Type B pancreatic cell (in vitro differentiated cells): ENCODE measurements at regions not wholly inside any gene's neighbourhood (a gene's known extent, or its start where the extent isn't known, plus 50 kb on each side); places are given as distances from the start of the nearest gene placed in this dataset.

Experiments used
- DNase-seq: peaks from one replicate; pipeline ENCODE4 v3.0.0; 2021; ENCODE audit warnings: mixed read lengths; ENCODE audit not compliant: unreplicated experiment; ENCODE audit errors: extremely low spot score
- H3K27ac Mint-ChIP-seq: 2 replicates; pipeline ENCODE4 v1.8.0; 2021; ENCODE audit warnings: mild to moderate bottlenecking, mixed read lengths
- H3K27me3 Mint-ChIP-seq: 2 replicates; pipeline ENCODE4 v1.8.0; 2021; ENCODE audit warnings: mixed read lengths
- H3K36me3 Mint-ChIP-seq: 2 replicates; pipeline ENCODE4 v1.8.0; 2021; ENCODE audit warnings: mixed read lengths
- H3K4me1 Mint-ChIP-seq: one replicate; pipeline ENCODE4 v1.8.0; 2021; ENCODE audit warnings: mixed read lengths; ENCODE audit not compliant: unreplicated experiment
- H3K4me3 Mint-ChIP-seq: 2 replicates; pipeline ENCODE4 v1.8.0; 2021; ENCODE audit warnings: mild to moderate bottlenecking, mixed read lengths
- H3K9me3 Mint-ChIP-seq: 2 replicates; pipeline ENCODE4 v1.8.0; 2021; ENCODE audit warnings: mixed read lengths
- TF ChIP-seq, protein P1 (sequence below): fragments of 200-600 bp; sonication (generic); conservative IDR thresholded peaks from 2 replicates; pipeline ENCODE4 v1.5.0; 2021; ENCODE audit warnings: antibody characterized with exemption, mild to moderate bottlenecking

DNA sequence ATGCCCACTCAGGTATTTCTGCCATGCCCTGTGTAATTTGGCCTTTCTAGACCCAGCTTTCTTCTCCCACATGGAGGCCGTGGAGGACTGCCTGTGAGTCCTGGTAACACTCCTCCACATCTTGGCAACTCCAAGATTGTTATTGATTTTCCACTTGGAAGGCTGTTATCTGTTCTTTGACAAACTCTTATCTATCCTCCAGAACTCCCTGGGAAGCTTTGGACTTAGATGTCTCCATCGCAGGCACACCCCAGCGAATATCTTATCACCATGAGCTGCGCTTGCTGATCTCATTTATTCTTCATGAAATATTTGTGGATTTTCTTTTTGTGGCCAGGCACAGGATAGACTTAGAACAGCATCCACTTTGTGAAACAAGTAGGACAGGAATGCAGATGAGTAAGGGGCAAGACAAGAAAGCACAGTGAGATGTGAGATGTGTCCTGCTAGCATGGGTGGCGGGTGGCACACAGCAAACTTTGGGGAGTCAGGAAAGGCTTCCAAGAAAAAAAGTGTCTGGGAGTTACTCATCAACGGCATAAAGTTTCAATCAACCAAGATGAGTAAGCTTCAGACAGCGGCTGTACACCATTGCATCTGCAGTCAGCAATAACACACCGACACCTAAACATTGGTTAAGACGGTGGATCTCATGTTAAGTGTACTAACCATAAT is 84.5 kb upstream of the IRS2 start:
- Mint-ChIP-seq H3K36me3 (no peaks in the 10 kb centered on the region), H3K27ac (no peak overlapping the region), H3K4me1 (no peaks in the 10 kb centered on the region), H3K9me3 (no peaks in the 10 kb centered on the region), H3K4me3 (no peak overlapping the region), H3K27me3 (peaks cover 4% of the 10 kb centered on the region)
- TF ChIP-seq, protein P1, sequence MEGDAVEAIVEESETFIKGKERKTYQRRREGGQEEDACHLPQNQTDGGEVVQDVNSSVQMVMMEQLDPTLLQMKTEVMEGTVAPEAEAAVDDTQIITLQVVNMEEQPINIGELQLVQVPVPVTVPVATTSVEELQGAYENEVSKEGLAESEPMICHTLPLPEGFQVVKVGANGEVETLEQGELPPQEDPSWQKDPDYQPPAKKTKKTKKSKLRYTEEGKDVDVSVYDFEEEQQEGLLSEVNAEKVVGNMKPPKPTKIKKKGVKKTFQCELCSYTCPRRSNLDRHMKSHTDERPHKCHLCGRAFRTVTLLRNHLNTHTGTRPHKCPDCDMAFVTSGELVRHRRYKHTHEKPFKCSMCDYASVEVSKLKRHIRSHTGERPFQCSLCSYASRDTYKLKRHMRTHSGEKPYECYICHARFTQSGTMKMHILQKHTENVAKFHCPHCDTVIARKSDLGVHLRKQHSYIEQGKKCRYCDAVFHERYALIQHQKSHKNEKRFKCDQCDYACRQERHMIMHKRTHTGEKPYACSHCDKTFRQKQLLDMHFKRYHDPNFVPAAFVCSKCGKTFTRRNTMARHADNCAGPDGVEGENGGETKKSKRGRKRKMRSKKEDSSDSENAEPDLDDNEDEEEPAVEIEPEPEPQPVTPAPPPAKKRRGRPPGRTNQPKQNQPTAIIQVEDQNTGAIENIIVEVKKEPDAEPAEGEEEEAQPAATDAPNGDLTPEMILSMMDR: no peak
- DNase-seq: no peak

DNA sequence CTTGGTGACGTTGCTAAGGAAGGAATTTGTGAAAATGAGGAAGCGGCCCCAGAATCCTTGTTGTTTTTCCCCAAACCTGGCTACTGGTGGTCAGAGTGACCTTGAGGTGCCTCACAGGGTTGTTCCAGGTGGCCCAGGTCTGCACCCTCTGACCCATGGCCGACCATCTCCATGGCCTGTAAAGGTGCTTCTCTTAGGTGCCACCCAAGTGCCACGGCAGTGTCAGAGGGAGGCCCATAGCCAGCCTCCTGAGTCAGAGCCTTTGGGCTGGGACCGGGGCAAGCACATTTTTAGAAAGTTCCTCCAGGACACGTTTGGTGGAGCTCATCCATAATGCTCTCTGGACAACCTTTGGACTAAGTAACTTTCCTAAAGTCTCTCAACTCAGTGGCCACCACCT is 83.9 kb upstream of the IRS2 start:
- Mint-ChIP-seq H3K9me3 (no peaks in the 10 kb centered on the region), H3K4me1 (no peaks in the 10 kb centered on the region), H3K27me3 (peaks cover 4% of the 10 kb centered on the region), H3K4me3 (no peak overlapping the region), H3K27ac (no peak overlapping the region), H3K36me3 (no peaks in the 10 kb centered on the region)
- DNase-seq: no peak
- TF ChIP-seq, protein P1: no peak

DNA sequence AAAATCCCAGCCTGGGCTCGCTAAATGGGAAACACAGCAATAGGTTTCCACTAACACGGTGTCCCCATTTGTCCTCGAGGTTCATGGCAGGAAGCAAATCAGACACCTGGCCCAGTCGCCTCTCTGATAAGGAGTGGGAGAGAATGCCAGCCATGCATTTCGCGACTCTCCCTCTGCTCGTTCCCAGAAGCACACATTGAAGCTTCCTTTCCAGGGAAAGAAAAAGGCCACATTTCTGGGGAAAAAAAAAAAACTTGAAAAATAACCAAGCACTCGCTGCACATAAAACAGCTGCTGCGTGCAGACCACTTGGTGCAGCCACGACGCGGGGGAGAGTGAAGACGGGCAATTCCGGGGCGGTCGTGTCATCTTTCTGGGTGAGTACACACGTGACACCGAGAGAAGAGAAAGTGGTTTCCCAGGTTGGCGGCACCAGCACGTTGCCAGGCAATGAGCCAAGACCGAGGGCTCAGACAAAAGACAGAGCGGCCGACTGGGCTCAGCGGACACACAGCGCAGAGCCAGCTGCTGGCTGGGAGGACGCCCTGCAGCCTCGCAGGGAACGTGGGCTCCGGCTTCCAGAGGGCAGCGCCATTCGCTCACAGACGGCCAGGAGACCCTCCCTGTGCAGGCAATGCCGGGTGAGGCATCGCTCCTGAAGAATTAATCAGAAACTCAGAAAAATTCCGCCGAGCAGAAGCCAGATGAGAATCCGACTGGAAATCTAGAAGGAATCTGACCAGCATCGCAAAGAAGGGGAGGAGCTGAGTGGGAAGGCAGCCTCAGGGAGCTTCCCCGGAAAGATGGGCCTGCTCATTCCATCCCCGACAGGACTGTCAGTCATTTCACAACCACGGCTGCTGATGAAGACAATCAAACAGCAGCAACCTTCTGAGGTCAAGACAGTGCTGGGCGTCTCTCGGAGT is 83.2 kb upstream of the IRS2 start:
- Mint-ChIP-seq H3K27me3 (peaks cover 4% of the 10 kb centered on the region), H3K4me1 (no peaks in the 10 kb centered on the region), H3K36me3 (no peaks in the 10 kb centered on the region), H3K4me3 (peak overlapping the region; percentile 74), H3K9me3 (no peaks in the 10 kb centered on the region), H3K27ac (no peak overlapping the region)
- TF ChIP-seq, protein P1: no peak
- no peak for DNase-seq

DNA sequence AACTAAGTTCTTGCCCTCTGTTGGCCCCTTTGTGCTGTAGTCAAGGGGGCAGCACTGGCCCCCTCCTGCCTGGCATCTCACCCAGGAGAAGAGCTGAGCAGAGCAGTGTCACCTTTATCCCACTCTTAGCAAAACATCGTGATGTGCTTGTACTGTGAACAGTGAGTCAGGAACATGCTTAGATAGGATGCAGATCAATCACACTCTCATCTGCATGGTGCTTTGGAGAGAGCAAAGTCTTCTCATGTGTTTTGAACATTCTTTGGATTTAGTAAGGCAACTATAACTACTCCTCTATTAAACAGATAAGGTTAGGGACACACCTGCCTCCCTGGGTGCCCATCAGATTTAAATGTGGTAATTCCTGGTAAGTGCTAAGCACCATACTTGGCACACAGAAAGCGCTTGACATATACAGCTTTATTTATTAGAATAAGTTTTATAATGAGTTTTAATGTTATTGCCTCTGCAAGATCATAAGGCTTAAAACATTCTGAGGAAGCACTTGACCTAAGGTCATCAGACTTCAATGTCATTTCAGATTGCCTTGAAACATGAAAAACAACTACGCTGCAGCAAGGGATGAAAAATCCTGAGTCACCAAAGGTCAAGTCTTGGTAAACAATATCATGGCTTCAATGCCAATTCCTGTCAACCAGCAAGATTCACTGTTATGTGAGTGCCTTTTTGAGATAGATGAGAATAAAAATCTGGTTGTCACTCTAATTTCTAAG is 82.4 kb upstream of the IRS2 start:
- Mint-ChIP-seq H3K4me1 (no peaks in the 10 kb centered on the region), H3K4me3 (no peak overlapping the region), H3K27me3 (peaks cover 4% of the 10 kb centered on the region), H3K27ac (peak overlapping the region; percentile 27), H3K9me3 (no peaks in the 10 kb centered on the region), H3K36me3 (no peaks in the 10 kb centered on the region)
- no peak for DNase-seq
- TF ChIP-seq, protein P1: no peak

DNA sequence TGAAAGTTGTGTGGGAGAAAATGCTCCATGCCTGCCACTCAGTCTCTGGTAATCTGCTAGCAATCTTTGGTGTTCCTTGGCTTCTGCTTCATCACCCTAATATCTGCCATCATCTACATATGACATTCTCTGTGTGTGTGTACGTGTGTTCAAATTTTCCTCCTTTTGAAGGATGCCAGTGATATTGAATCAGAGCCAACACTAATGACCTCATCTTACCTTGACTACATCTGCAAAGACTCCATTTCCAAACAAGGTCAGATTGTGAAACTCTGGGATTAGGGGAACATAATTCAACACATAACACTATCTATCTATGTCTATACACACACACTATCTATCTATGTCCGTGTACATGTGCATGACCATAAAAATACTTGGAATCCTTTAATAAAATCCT is 81.4 kb upstream of the IRS2 start:
- Mint-ChIP-seq H3K4me1 (no peaks in the 10 kb centered on the region), H3K4me3 (no peak overlapping the region), H3K36me3 (no peaks in the 10 kb centered on the region), H3K9me3 (no peaks in the 10 kb centered on the region), H3K27me3 (peaks cover 7% of the 10 kb centered on the region), H3K27ac (no peak overlapping the region)
- DNase-seq: no peak
- TF ChIP-seq, protein P1: no peak
